Erythroblast (primary cell): ENCODE measurements at regions not wholly inside any gene's neighbourhood (a gene's known extent, or its start where the extent isn't known, plus 50 kb on each side); places are given as distances from the start of the nearest gene placed in this dataset.

Experiments used
- GATA1 ChIP-seq: IDR thresholded peaks from 2 replicates; pipeline ENCODE4 v1.6.1; 2011; ENCODE audit warnings: low read depth, mild to moderate bottlenecking, control low read depth, low read length, moderate library complexity
- POLR2A ChIP-seq: IDR thresholded peaks from 2 replicates; pipeline ENCODE4 v1.6.1; 2011; ENCODE audit warnings: mild to moderate bottlenecking, low read length

DNA sequence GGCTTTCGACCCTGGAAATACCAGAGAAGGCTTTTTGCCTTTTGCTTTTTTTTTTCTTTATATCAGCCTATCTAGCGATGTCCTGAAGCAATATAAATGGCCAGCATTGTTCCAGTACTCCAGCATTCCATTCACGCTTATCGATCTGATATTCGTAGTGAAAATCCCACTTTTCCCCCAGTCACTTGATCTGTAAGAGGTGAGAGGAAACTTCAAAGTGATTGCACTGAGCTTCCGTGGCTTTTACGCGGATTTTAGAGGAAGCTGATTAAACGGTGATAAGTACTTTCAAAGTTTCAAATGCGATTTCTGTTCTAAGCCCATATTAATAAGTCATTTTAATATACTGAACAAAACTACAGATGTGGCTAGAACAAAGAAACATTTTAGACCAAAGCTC is 725.5 kb downstream of the TRIML1 start:
- no peak for TF ChIP-seq POLR2A
- no peak for TF ChIP-seq GATA1
